ENCODE measurements at regions not wholly inside any gene's neighbourhood (a gene's known extent, or its start where the extent isn't known, plus 50 kb on each side); places are given as distances from the start of the nearest gene placed in this dataset.

DNA sequence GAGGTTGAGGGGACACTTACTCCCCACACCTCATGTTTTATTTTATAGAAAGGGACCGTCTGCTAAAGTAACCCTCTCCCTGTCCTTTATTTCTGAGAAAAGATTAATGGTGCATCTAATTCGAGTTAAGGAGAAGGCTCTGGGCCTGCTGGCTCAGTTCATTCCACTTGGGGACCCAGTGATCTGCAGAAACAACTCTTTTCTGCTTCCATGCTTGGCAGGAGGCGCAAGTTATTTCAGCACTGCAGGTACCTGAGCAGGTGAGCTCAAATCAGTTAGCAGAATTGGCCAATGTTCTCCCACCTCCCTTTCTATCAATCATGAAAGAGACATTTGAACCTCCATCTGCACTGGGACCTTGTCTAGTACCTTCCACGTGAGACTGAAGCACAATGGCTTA, 396.1 kb downstream of the SFMBT2 start:
- TF ChIP-seq CTCF (IDR thresholded peaks at IDR 0.05) (no peak), POLR2A (IDR thresholded peaks at IDR 0.05) (no peak)
